ENCODE measurements at regions not wholly inside any gene's neighbourhood (a gene's known extent, or its start where the extent isn't known, plus 50 kb on each side); places are given as distances from the start of the nearest gene placed in this dataset.

- TF ChIP-seq CTCF (tag by site-specific recombination; IDR thresholded peaks at IDR 0.05), result no peak
- TF ChIP-seq ZBTB48 (tag by site-specific recombination; IDR thresholded peaks at IDR 0.05), result no peak
- no peak for TF ChIP-seq REST (tag by site-specific recombination; IDR thresholded peaks at IDR 0.05)
- no peak for TF ChIP-seq YY1 (tag by site-specific recombination; IDR thresholded peaks at IDR 0.05)
- no peak for TF ChIP-seq ELK4 (IDR thresholded peaks at IDR 0.05; ENCODE audit: borderline replicate concordance, low read depth, low read length)
- TF ChIP-seq BCL6B (tag by site-specific recombination; IDR thresholded peaks at IDR 0.05), result no peak
- no peak for TF ChIP-seq ZNF488 (tag by site-specific recombination; IDR thresholded peaks at IDR 0.05)
- no peak for TF ChIP-seq ZFP3 (tag by site-specific recombination; IDR thresholded peaks at IDR 0.05; ENCODE audit: low read depth)
- TF ChIP-seq ZNF76 (tag by site-specific recombination; IDR thresholded peaks at IDR 0.05; ENCODE audit: borderline replicate concordance, low read depth), result no peak
- no peak for TF ChIP-seq KLF16 (tag by site-specific recombination; IDR thresholded peaks at IDR 0.05)
- TF ChIP-seq ZNF670 (tag by site-specific recombination; IDR thresholded peaks at IDR 0.05; ENCODE audit: low read depth), result no peak
- no peak for TF ChIP-seq SCRT2 (tag by site-specific recombination; IDR thresholded peaks at IDR 0.05)
Observed at GRCh38 chr6:105981002-105981887, 104.9 kb upstream of the PRDM1 start.
